ENCODE measurements at regions not wholly inside any gene's neighbourhood (a gene's known extent, or its start where the extent isn't known, plus 50 kb on each side); places are given as distances from the start of the nearest gene placed in this dataset.

GRCh38 chr5:163381832-163382231, 55.6 kb upstream of the CCNG1 start:
- no peak for DNase-seq (ENCODE audit: low read depth)
- no peak overlapping the region for H3K4me3 ChIP-seq (ENCODE audit: low read length)
- TF ChIP-seq CTCF (IDR thresholded peaks at IDR 0.05; ENCODE audit: insufficient read depth, low read depth, low read length, missing control alignments): no peak

DNA sequence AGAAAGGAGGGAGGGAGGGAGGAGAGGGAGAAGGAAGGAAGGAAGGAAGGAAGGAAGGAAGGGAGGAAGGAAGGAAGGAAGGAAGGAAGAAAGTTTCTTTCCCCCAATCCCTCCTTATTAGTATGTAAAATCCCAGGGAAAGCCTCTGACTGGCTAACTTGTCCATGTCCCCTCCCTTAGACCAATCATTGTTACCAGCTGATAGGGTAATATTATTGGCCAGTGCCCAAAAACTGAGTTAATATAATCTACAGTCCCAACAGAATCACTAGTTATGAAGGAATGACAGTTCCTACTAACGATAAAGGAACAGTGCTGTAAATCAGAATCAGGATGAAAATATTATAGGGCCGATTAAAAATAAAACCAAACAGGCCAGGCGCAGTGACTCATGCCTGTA, 53.6 kb upstream of the CCNG1 start:
- no peak for TF ChIP-seq CTCF (IDR thresholded peaks at IDR 0.05; ENCODE audit: insufficient read depth, low read depth, low read length, missing control alignments)
- DNase-seq (ENCODE audit: low read depth): no peak
- no peak overlapping the region for H3K4me3 ChIP-seq (ENCODE audit: low read length)

DNA sequence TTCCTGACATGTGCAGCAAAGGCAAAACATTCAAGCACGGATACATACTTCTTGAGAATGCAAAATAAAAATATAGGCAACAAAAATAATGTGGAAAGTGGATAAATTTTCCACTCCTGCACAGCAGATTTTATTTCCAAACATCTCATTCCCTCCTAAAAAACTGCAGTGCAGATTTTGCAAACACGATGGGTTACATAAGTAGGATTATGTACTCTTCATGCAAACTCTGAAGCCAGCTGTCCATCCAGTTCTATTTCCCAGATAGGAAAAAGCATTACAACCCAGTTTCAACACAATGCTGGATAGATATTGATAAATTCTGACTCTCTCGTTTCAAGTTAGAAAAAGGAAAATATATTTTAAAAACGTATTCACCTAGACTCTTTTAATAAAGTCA, 52.7 kb upstream of the CCNG1 start:
- DNase-seq (ENCODE audit: low read depth): no peak
- no peak overlapping the region for H3K4me3 ChIP-seq (ENCODE audit: low read length)
- TF ChIP-seq CTCF (IDR thresholded peaks at IDR 0.05; ENCODE audit: insufficient read depth, low read depth, low read length, missing control alignments): no peak

DNA sequence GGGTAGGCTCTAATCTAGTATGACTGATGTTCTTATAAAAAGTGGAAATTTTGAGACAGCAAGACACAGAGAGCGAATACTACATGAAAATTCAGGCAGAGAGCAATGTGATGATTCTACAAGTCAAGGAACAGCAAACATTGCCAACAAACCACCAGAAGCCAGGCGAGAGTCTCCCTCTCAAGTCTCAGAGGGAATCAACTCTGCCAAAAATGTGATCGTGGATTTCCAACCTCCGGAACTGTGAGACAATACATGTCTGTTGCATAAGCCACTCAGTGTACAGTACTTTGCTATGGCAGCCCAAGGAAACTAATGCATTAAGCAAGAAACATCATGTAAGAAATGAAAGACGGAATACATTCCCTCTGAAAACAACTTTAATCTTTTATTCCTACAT, 52.1 kb upstream of the CCNG1 start:
- no peak for TF ChIP-seq CTCF (IDR thresholded peaks at IDR 0.05; ENCODE audit: insufficient read depth, low read depth, low read length, missing control alignments)
- no peak overlapping the region for H3K4me3 ChIP-seq (ENCODE audit: low read length)
- no peak for DNase-seq (ENCODE audit: low read depth)

- no peak for DNase-seq (ENCODE audit: low read depth)
- no peak overlapping the region for H3K4me3 ChIP-seq (ENCODE audit: low read length)
- TF ChIP-seq CTCF (IDR thresholded peaks at IDR 0.05; ENCODE audit: insufficient read depth, low read depth, low read length, missing control alignments): no peak
Observed at GRCh38 chr5:163385824-163386223, 51.6 kb upstream of the CCNG1 start.

GRCh38 chr5:163386352-163386751, 51.0 kb upstream of the CCNG1 start:
- H3K4me3 ChIP-seq (ENCODE audit: low read length): no peak overlapping the region
- no peak for TF ChIP-seq CTCF (IDR thresholded peaks at IDR 0.05; ENCODE audit: insufficient read depth, low read depth, low read length, missing control alignments)
- no peak for DNase-seq (ENCODE audit: low read depth)

DNA sequence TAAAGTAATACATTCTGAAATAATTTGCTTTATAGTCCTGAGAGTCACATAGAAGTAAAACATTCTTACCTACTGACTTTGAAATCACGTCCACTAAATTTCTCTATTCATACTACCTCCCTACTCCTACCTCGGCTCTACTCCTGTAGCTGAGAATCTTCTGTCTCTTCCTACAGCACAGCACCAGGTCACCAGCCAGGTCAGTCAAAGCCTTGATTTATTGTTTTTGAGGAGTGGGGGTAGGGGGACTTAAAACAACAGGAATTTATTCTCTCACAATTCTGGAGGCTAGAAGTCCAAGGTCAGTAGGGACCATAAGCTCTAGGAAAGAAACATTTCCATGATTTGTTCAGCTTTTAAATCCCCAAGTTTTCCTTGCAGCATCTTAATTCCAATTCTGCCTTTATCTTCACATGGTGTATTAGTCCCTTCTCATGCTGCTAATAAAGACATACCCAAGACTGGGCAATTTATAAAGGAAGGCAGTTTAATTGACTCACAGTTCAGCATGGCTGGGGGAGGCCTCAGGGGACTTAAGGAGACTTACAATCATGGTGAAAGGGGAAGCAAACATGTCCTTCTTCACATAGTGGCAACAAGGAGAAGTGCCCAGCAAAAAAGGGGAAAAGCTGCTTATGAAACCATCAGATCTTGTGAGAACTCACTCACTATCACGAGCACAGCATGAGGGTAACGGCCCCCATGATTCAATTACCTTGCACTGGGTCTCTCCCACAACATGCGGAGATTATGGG, 49.6 kb upstream of the CCNG1 start:
- DNase-seq (ENCODE audit: low read depth): no peak
- no peak for TF ChIP-seq CTCF (IDR thresholded peaks at IDR 0.05; ENCODE audit: insufficient read depth, low read depth, low read length, missing control alignments)
- H3K4me3 ChIP-seq (ENCODE audit: low read length): no peak overlapping the region

Measured in epithelial cell of esophagus (primary cell).